OCI-LY1 (cell line): ENCODE measurements at regions not wholly inside any gene's neighbourhood (a gene's known extent, or its start where the extent isn't known, plus 50 kb on each side); places are given as distances from the start of the nearest gene placed in this dataset.

Experiments
- EZH2 ChIP-seq: fragments of 200-600 bp; sonication (generic), shearing (Covaris generic); IDR thresholded peaks from 2 replicates; pipeline ENCODE4 v1.8.0; 2017; ENCODE audit warnings: borderline replicate concordance, mixed run types, mild to moderate bottlenecking, antibody characterized with exemption, low read length, moderate library complexity, mixed read lengths
- TF ChIP-seq, protein P1 (sequence below): fragments of 200-600 bp; sonication (generic), shearing (Covaris generic); IDR thresholded peaks from 2 replicates; pipeline ENCODE4 v1.5.1; 2017; ENCODE audit warnings: mild to moderate bottlenecking, antibody characterized with exemption, low read length, moderate library complexity, mixed read lengths

DNA sequence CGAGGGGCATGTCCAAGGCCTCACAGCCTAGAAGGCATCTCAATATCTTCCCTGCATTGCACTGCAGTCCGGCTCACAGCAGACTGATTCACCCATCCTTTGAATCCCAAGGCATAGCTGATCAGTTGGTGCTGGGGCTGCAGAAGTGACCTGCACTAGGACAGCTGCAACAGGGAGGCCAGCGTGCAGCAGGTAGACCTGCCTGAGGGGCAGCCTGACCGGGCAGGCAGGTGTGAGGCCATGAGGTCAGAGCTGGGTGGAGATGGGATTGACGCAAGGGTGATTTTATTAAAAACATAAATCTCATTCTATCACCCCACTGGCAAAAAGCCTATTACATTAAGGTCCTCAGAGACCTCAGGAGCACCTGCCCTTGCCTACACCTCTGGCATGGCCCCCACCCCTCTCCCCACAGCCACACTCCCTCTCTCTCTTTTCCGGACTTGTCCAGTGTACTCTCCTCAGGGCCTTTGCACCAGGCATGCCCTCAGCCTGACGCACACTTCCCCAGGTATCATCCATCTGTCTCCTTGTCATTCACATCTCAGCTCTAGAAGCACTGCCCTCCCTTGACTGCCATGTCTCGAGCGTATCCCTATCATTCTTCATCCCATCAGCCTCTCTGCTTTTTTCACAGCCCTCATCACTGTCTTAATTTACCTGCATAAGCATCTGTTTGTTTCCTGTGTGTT lies 63.5 kb upstream of the WIPF1 start:
- TF ChIP-seq, protein P1, sequence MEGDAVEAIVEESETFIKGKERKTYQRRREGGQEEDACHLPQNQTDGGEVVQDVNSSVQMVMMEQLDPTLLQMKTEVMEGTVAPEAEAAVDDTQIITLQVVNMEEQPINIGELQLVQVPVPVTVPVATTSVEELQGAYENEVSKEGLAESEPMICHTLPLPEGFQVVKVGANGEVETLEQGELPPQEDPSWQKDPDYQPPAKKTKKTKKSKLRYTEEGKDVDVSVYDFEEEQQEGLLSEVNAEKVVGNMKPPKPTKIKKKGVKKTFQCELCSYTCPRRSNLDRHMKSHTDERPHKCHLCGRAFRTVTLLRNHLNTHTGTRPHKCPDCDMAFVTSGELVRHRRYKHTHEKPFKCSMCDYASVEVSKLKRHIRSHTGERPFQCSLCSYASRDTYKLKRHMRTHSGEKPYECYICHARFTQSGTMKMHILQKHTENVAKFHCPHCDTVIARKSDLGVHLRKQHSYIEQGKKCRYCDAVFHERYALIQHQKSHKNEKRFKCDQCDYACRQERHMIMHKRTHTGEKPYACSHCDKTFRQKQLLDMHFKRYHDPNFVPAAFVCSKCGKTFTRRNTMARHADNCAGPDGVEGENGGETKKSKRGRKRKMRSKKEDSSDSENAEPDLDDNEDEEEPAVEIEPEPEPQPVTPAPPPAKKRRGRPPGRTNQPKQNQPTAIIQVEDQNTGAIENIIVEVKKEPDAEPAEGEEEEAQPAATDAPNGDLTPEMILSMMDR: no peak
- TF ChIP-seq EZH2: no peak
